H1 (cell line): ENCODE measurements at regions not wholly inside any gene's neighbourhood (a gene's known extent, or its start where the extent isn't known, plus 50 kb on each side); places are given as distances from the start of the nearest gene placed in this dataset.

ENCODE experiments used
- CTCF ChIA-PET: fragments of 300-600 bp; sonication (Branson Sonifier 250); formaldehyde crosslinking; loops from one replicate; lab custom pipeline; 2021; ENCODE audit not compliant: partially characterized antibody; lab: Charles Lee
- POLR2A ChIA-PET: fragments of 300-600 bp; sonication (Branson Sonifier 250); formaldehyde crosslinking; loops from one replicate; lab custom pipeline; 2021; ENCODE audit warnings: inconsistent platforms; ENCODE audit not compliant: partially characterized antibody; lab: Charles Lee
- DNase-seq, 2 experiments: peaks; one replicate each; pipeline versions ENCODE4 v3.0.0 to v3.0.0-alpha.2; 2010 to 2022; ENCODE audit warnings: low spot score in 2 of 2, low read depth in 1 of 2, mixed read lengths in 1 of 2
- FAIRE-seq: peaks from 2 replicates; lab custom pipeline; 2011; peaks lifted over from hg19 to GRCh38; lab: Jason Lieb, UNC
- H2AFZ ChIP-seq: 2 replicates; pipeline ENCODE4 v1.8.1; 2012; ENCODE audit warnings: low read length, inconsistent platforms
- H2AK5ac ChIP-seq: 2 replicates; pipeline ENCODE4 v1.6.1; 2013; ENCODE audit warnings: low read depth, low read length
- H2BK120ac ChIP-seq: replicated peaks from 2 replicates; pipeline ENCODE3; 2013; ENCODE audit warnings: low read depth, low read length, inconsistent platforms
- H2BK12ac ChIP-seq: 2 replicates; pipeline ENCODE4 v1.6.1; 2013; ENCODE audit warnings: low read depth, low read length
- H2BK15ac ChIP-seq: 2 replicates; pipeline ENCODE4 v1.6.1; 2013; ENCODE audit warnings: low read length
- H2BK20ac ChIP-seq: 2 replicates; pipeline ENCODE4 v1.6.1; 2013; ENCODE audit warnings: low read length
- H2BK5ac ChIP-seq: 2 replicates; pipeline ENCODE4 v1.6.1; 2013; ENCODE audit warnings: low read depth, low read length
- H3K14ac ChIP-seq: 2 replicates; pipeline ENCODE4 v1.6.1; 2013; ENCODE audit warnings: inconsistent platforms; ENCODE audit not compliant: insufficient read length
- H3K18ac ChIP-seq: 2 replicates; pipeline ENCODE4 v1.6.1; 2013; ENCODE audit warnings: low read length; ENCODE audit errors: extremely low read depth
- H3K23ac ChIP-seq: 2 replicates; pipeline ENCODE4 v1.6.1; 2013; ENCODE audit warnings: inconsistent platforms; ENCODE audit not compliant: insufficient read length
- H3K23me2 ChIP-seq: 2 replicates; pipeline ENCODE4 v1.6.1; 2013; ENCODE audit warnings: low read depth, low read length
- H3K27ac ChIP-seq: 2 replicates; pipeline ENCODE4 v1.6.1; 2011; ENCODE audit warnings: low read depth, low read length, inconsistent platforms
- H3K27me3 ChIP-seq, 4 experiments: replicated peaks in 1 of 4; 1 replicate in 1 of 4; 2 replicates in 3 of 4; pipeline versions ENCODE4 v1.6.1 to v1.8.1; 2011 to 2013; ENCODE audit warnings: low read length in 3 of 4, mild to moderate bottlenecking in 3 of 4, inconsistent platforms in 2 of 4, mixed read lengths in 2 of 4, moderate library complexity in 1 of 4; ENCODE audit not compliant: control insufficient read depth in 3 of 4, insufficient read depth in 3 of 4; ENCODE audit errors: extremely low read depth in 1 of 4
- H3K36me3 ChIP-seq, 4 experiments: 2 replicates each; pipeline versions ENCODE4 v1.6.1 to v1.8.1; 2011 to 2013; ENCODE audit warnings: mild to moderate bottlenecking in 4 of 4, low read length in 3 of 4, moderate library complexity in 2 of 4, control low read depth in 1 of 4, inconsistent platforms in 1 of 4; ENCODE audit not compliant: insufficient read depth in 4 of 4, control insufficient read depth in 2 of 4
- H3K4ac ChIP-seq: replicated peaks from 2 replicates; pipeline ENCODE3; 2013; ENCODE audit warnings: low read length, low read depth, mixed read lengths, inconsistent platforms; ENCODE audit not compliant: insufficient read length
- H3K4me1 ChIP-seq, 4 experiments: replicated peaks in 1 of 4; 1 replicate in 1 of 4; 2 replicates in 3 of 4; pipeline versions ENCODE4 v1.6.1 to v1.8.1; 2011 to 2013; ENCODE audit warnings: low read length in 3 of 4, inconsistent platforms in 2 of 4, mixed read lengths in 1 of 4; ENCODE audit not compliant: insufficient read depth in 4 of 4, control insufficient read depth in 3 of 4
- H3K4me2 ChIP-seq, 2 experiments: 2 replicates each; pipeline versions ENCODE4 v1.6.1 to v1.8.1; 2011 to 2013; ENCODE audit warnings: low read depth in 2 of 2, low read length in 2 of 2, control low read depth in 1 of 2, inconsistent platforms in 1 of 2, mild to moderate bottlenecking in 1 of 2; ENCODE audit not compliant: insufficient read depth in 1 of 2
- H3K4me3 ChIP-seq, 4 experiments: fragments of 200-600, 300-600 bp in 1 of 4; sonication (generic), shearing (Covaris generic), sonication (Bioruptor Twin) in 1 of 4; 2 replicates each; pipeline versions ENCODE4 v1.5.1 to v1.8.1; 2011 to 2016; ENCODE audit warnings: low read length in 4 of 4, low read depth in 3 of 4, control low read depth in 2 of 4, inconsistent platforms in 2 of 4, mild to moderate bottlenecking in 2 of 4, mixed read lengths in 1 of 4, moderate library complexity in 1 of 4; ENCODE audit not compliant: insufficient read depth in 2 of 4; ENCODE audit errors: extremely low read depth in 1 of 4
- H3K56ac ChIP-seq: replicated peaks from 2 replicates; pipeline ENCODE3; 2013; ENCODE audit warnings: low read depth, mild to moderate bottlenecking, mixed read lengths, low read length, inconsistent platforms; ENCODE audit not compliant: insufficient read length
- H3K79me1 ChIP-seq: 2 replicates; pipeline ENCODE4 v1.6.1; 2013; ENCODE audit warnings: low read depth, low read length, control low read depth
- H3K79me2 ChIP-seq, 2 experiments: 2 replicates each; pipeline versions ENCODE4 v1.6.1 to v1.8.1; 2012 to 2013; ENCODE audit warnings: low read length in 2 of 2, mild to moderate bottlenecking in 2 of 2, inconsistent platforms in 1 of 2; ENCODE audit not compliant: insufficient read depth in 2 of 2, control insufficient read depth in 1 of 2
- H3K9ac ChIP-seq, 4 experiments: replicated peaks in 1 of 4; 1 replicate in 1 of 4; 2 replicates in 3 of 4; pipeline versions ENCODE4 v1.6.1 to v1.8.1; 2011 to 2013; ENCODE audit warnings: low read depth in 3 of 4, low read length in 3 of 4, control low read depth in 2 of 4, mild to moderate bottlenecking in 2 of 4, moderate library complexity in 2 of 4, inconsistent platforms in 1 of 4; ENCODE audit errors: extremely low read depth in 1 of 4
- H3K9me3 ChIP-seq, 2 experiments: 2 replicates each; pipeline versions ENCODE4 v1.6.1 to v1.8.1; 2012 to 2013; ENCODE audit warnings: mild to moderate bottlenecking in 2 of 2, moderate library complexity in 2 of 2, control low read depth in 1 of 2, inconsistent platforms in 1 of 2, low read depth in 1 of 2, low read length in 1 of 2, mixed read lengths in 1 of 2; ENCODE audit not compliant: insufficient read depth in 2 of 2
- H4K20me1 ChIP-seq, 2 experiments: replicated peaks in 1 of 2; 2 replicates each; pipeline versions ENCODE3 to v1.8.1; 2011 to 2013; ENCODE audit warnings: inconsistent platforms in 2 of 2, low read length in 2 of 2, mild to moderate bottlenecking in 1 of 2; ENCODE audit not compliant: insufficient read depth in 2 of 2, control insufficient read depth in 1 of 2
- H4K5ac ChIP-seq: 2 replicates; pipeline ENCODE4 v1.6.1; 2013; ENCODE audit warnings: low read length, low read depth, mixed read lengths, inconsistent platforms; ENCODE audit not compliant: insufficient read length
- H4K8ac ChIP-seq: 2 replicates; pipeline ENCODE4 v1.8.0; 2013; ENCODE audit warnings: mild to moderate bottlenecking, moderate library complexity, low read length, inconsistent platforms; ENCODE audit not compliant: insufficient read depth; ENCODE audit errors: extremely low read depth
- H4K91ac ChIP-seq: replicated peaks from 2 replicates; pipeline ENCODE3; 2013; ENCODE audit warnings: low read length, mixed read lengths, inconsistent platforms; ENCODE audit not compliant: insufficient read length
- ATF2 ChIP-seq: IDR thresholded peaks from 2 replicates; pipeline ENCODE4 v1.6.1; 2012; ENCODE audit warnings: low read length, inconsistent platforms
- BACH1 ChIP-seq: IDR thresholded peaks from 2 replicates; pipeline ENCODE4 v1.6.1; 2012; ENCODE audit warnings: low read length, improper control_type of control experiment
- BCL11A ChIP-seq, 2 experiments: IDR thresholded peaks; one replicate each; pipeline ENCODE4 v1.6.1; 2011; ENCODE audit warnings: low read depth in 2 of 2, low read length in 2 of 2, mild to moderate bottlenecking in 2 of 2
- CBX5 ChIP-seq: fragments of 300-800, 300-1000 bp; sonication (generic); IDR thresholded peaks from 2 replicates; pipeline ENCODE4 v1.7.1; 2016; ENCODE audit warnings: antibody characterized with exemption, low read length, low read depth
- CEBPB ChIP-seq: IDR thresholded peaks from 2 replicates; pipeline ENCODE4 v1.6.1; 2012; ENCODE audit warnings: low read depth, low read length
- KDM5A ChIP-seq: fragments of 200-600 bp; IDR thresholded peaks from 2 replicates; pipeline ENCODE4 v1.7.1; 2012; ENCODE audit warnings: mild to moderate bottlenecking, low read length, inconsistent platforms, mixed read lengths
- MAX ChIP-seq: IDR thresholded peaks from 2 replicates; pipeline ENCODE4 v1.6.1; 2012; ENCODE audit warnings: inconsistent platforms
- NANOG ChIP-seq: IDR thresholded peaks from 2 replicates; pipeline ENCODE4 v1.6.1; 2011; ENCODE audit warnings: low read length, low read depth, mild to moderate bottlenecking, inconsistent platforms; ENCODE audit not compliant: insufficient read depth, poor library complexity, severe bottlenecking
- POLR2AphosphoS5 ChIP-seq: IDR thresholded peaks from 2 replicates; pipeline ENCODE4 v1.6.1; 2011; ENCODE audit warnings: low read depth, low read length
- SIN3A ChIP-seq, 2 experiments: IDR thresholded peaks in 1 of 2; conservative IDR thresholded peaks in 1 of 2; 2 replicates each; pipeline ENCODE4 v1.6.1; 2011 to 2012; ENCODE audit warnings: low read length in 2 of 2, improper control_type of control experiment in 1 of 2, low read depth in 1 of 2, mild to moderate bottlenecking in 1 of 2
- SIX5 ChIP-seq: IDR thresholded peaks from 2 replicates; pipeline ENCODE4 v1.6.1; 2011; ENCODE audit warnings: mild to moderate bottlenecking, low read depth, low read length
- SP1 ChIP-seq: IDR thresholded peaks from 2 replicates; pipeline ENCODE4 v1.6.1; 2011; ENCODE audit warnings: low read depth, low read length
- SP2 ChIP-seq: IDR thresholded peaks from 2 replicates; pipeline ENCODE4 v1.6.1; 2012; ENCODE audit warnings: mild to moderate bottlenecking, low read length, inconsistent platforms
- SRF ChIP-seq: IDR thresholded peaks from 2 replicates; pipeline ENCODE4 v1.6.1; 2011; ENCODE audit warnings: mild to moderate bottlenecking, low read depth, low read length, moderate library complexity
- YY1 ChIP-seq: IDR thresholded peaks from 2 replicates; pipeline ENCODE4 v1.6.1; 2011; ENCODE audit warnings: low read depth, mild to moderate bottlenecking, low read length
- WGBS, 2 experiments: shearing (Covaris generic) in 1 of 2; methylation state at CpG; one replicate each; pipeline versions ENCODE4 v1.1.6 to v1.1.7; 2013 to 2015; ENCODE audit warnings: low lambda C conversion rate in 2 of 2, mixed read lengths in 2 of 2, inconsistent platforms in 1 of 2, low coverage in 1 of 2, missing lambda C conversion rate in 1 of 2; ENCODE audit not compliant: insufficient replicate concordance in 2 of 2, insufficient coverage in 1 of 2, insufficient read length in 1 of 2; ENCODE audit errors: extremely low coverage in 1 of 2, missing lambda C conversion rate in 1 of 2; 5-methylcytosine and 5-hydroxymethylcytosine counted together

- Histone ChIP-seq H3K79me1 (no peaks in the 10 kb centered on the region), H3K18ac (no peak overlapping the region), H2AFZ (no peak overlapping the region), H3K23ac (no peak overlapping the region), H3K14ac (no peak overlapping the region), H2BK5ac (no peak overlapping the region), H2BK20ac (no peak overlapping the region), H4K8ac (no peak overlapping the region), H3K27ac (no peak overlapping the region), H2BK120ac (no peak overlapping the region), H3K9me3 (peaks cover 9 to 13% of the 10 kb centered on the region in 2 experiments), H3K79me2 (no peaks in the 10 kb centered on the region), H4K5ac (no peak overlapping the region), H3K27me3 (no peaks in the 10 kb centered on the region), H3K4me1 (no peaks in the 10 kb centered on the region), H2AK5ac (no peak overlapping the region), H3K23me2 (no peaks in the 10 kb centered on the region), H2BK15ac (no peak overlapping the region), H3K4me2 (no peak overlapping the region), H3K4ac (no peak overlapping the region), H2BK12ac (no peak overlapping the region), H3K36me3 (no peaks in the 10 kb centered on the region; a peak in 1 of 8 replicates), H4K20me1 (no peaks in the 10 kb centered on the region), H3K4me3 (no peak overlapping the region), H4K91ac (no peak overlapping the region), H3K9ac (no peak overlapping the region), H3K56ac (no peak overlapping the region)
- FAIRE-seq: no peak
- DNase-seq: no peak
- POLR2A ChIA-PET: no interaction called here
- WGBS, 2 experiments: 100% methylated on average over 1 of the region's 1 CpG; no CpG with 5 or more reads in 1 of the 2 experiments
- CTCF ChIA-PET: no interaction called here
- TF ChIP-seq KDM5A (no peak), BACH1 (no peak), SIN3A (conservative IDR thresholded peaks at IDR 0.05 in 1 of 2, IDR thresholded peaks at IDR 0.05 in 1 of 2; ENCODE audit: low read depth in 1 of 2, low read length in 2 of 2) (no peak), POLR2AphosphoS5 (no peak), SP1 (no peak), BCL11A (IDR thresholded peaks at IDR 0.05; ENCODE audit: low read depth in 2 of 2, low read length in 2 of 2) (no peak), CEBPB (no peak), SRF (no peak), YY1 (no peak), NANOG (no peak), SP2 (no peak), MAX (no peak), ATF2 (no peak), SIX5 (no peak), CBX5 (no peak)
These were observed 1444.0 kb downstream of the SLITRK1 start for GRCh38 chr13:82438320-82438719.
